MV-4-11 (cell line): ENCODE measurements at regions not wholly inside any gene's neighbourhood (a gene's known extent, or its start where the extent isn't known, plus 50 kb on each side); places are given as distances from the start of the nearest gene placed in this dataset.
"Not testable (repeated sequence)": the region's sequence is repeated elsewhere in the genome, so short reads cannot be mapped to it uniquely, and the experiment has no call there.

Source experiments
- DNase-seq: peaks from one replicate; lab custom pipeline; 2025; lab: John Stamatoyannopoulos, UW

GRCh38 chr5:109575506-109575905 lies 114.2 kb upstream of the MAN2A1 start:
- no peak for DNase-seq

- DNase-seq: no peak
These were observed 114.7 kb upstream of the MAN2A1 start for GRCh38 chr5:109574985-109575384.

GRCh38 chr5:109573766-109574165 lies 116.0 kb upstream of the MAN2A1 start:
- DNase-seq: no peak

GRCh38 chr5:109573256-109573655 lies 116.5 kb upstream of the MAN2A1 start:
- DNase-seq: no peak

- DNase-seq: no peak
These were observed 117.9 kb upstream of the MAN2A1 start for GRCh38 chr5:109571785-109572184.

GRCh38 chr5:109570362-109570874 lies 119.3 kb upstream of the MAN2A1 start:
- DNase-seq: no peak

GRCh38 chr5:109567374-109568044 lies 122.2 kb upstream of the MAN2A1 start:
- peak; percentile 88 for DNase-seq

- DNase-seq: no peak
These were observed 123.4 kb upstream of the MAN2A1 start for GRCh38 chr5:109566361-109566760.

- peak; percentile 95 for DNase-seq
These were observed 126.0 kb upstream of the MAN2A1 start for GRCh38 chr5:109563739-109564138.

- no peak for DNase-seq
These were observed 126.5 kb upstream of the MAN2A1 start for GRCh38 chr5:109563189-109563588.

- DNase-seq: no peak
These were observed 127.3 kb upstream of the MAN2A1 start for GRCh38 chr5:109562441-109562840.

- no peak for DNase-seq
These were observed 128.3 kb upstream of the MAN2A1 start for GRCh38 chr5:109561447-109561846.

- DNase-seq: no peak
These were observed 129.2 kb upstream of the MAN2A1 start for GRCh38 chr5:109560554-109560953.

GRCh38 chr5:109558952-109559351 lies 130.8 kb upstream of the MAN2A1 start:
- no peak for DNase-seq

GRCh38 chr5:109558364-109558763 lies 131.4 kb upstream of the MAN2A1 start:
- no peak for DNase-seq

- no peak for DNase-seq
These were observed 135.9 kb upstream of the MAN2A1 start for GRCh38 chr5:109553846-109554245.

- not testable (repeated sequence) for DNase-seq
These were observed 138.5 kb upstream of the MAN2A1 start for GRCh38 chr5:109551234-109551633.

- no peak for DNase-seq
These were observed 139.7 kb upstream of the MAN2A1 start for GRCh38 chr5:109550077-109550476.

- DNase-seq: peak; percentile 24
These were observed 136.7 kb upstream of the PJA2 start for GRCh38 chr5:109546461-109546860.

- not testable (repeated sequence) for DNase-seq
These were observed 135.1 kb upstream of the PJA2 start for GRCh38 chr5:109544873-109545272.

GRCh38 chr5:109538692-109539091 lies 128.9 kb upstream of the PJA2 start:
- DNase-seq: not testable (repeated sequence)

- DNase-seq: not testable (repeated sequence)
These were observed 125.3 kb upstream of the PJA2 start for GRCh38 chr5:109535090-109535489.

- DNase-seq: no peak
These were observed 124.0 kb upstream of the PJA2 start for GRCh38 chr5:109533751-109534272.
